ENCODE measurements at regions not wholly inside any gene's neighbourhood (a gene's known extent, or its start where the extent isn't known, plus 50 kb on each side); places are given as distances from the start of the nearest gene placed in this dataset.

- DNase-seq (ENCODE audit: low read depth) = no peak
These were observed 80.6 kb upstream of the PAK5 start for GRCh38 chr20:9919271-9920014.

GRCh38 chr20:9918348-9918747, 79.5 kb upstream of the PAK5 start:
- no peak for DNase-seq (ENCODE audit: low read depth)

GRCh38 chr20:9916761-9917160, 77.9 kb upstream of the PAK5 start:
- no peak for DNase-seq (ENCODE audit: low read depth)

GRCh38 chr20:9912858-9913434, 74.1 kb upstream of the PAK5 start:
- DNase-seq (ENCODE audit: low read depth) = no peak

GRCh38 chr20:9912290-9912689, 73.4 kb upstream of the PAK5 start:
- DNase-seq (ENCODE audit: low read depth) = no peak

- no peak for DNase-seq (ENCODE audit: low read depth)
These were observed 72.6 kb upstream of the PAK5 start for GRCh38 chr20:9911519-9911918.

GRCh38 chr20:9909167-9909566, 70.3 kb upstream of the PAK5 start:
- no peak for DNase-seq (ENCODE audit: low read depth)

GRCh38 chr20:9903048-9903655, 64.3 kb upstream of the PAK5 start:
- DNase-seq (ENCODE audit: low read depth) = no peak

GRCh38 chr20:9889270-9889981, 50.5 kb upstream of the PAK5 start:
- no peak for DNase-seq (ENCODE audit: low read depth)
